OCI-LY7 (cell line): ENCODE measurements at regions not wholly inside any gene's neighbourhood (a gene's known extent, or its start where the extent isn't known, plus 50 kb on each side); places are given as distances from the start of the nearest gene placed in this dataset.

Experiments used
- BruUV-seq: library from RNA; stranded (reverse); fragments of 400-500 nt; replicated peaks from 2 replicates; lab custom pipeline; 2021; lab: Mats Ljungman, UMichigan
- CTCF ChIA-PET: fragments of 300-600 bp; sonication (Branson Sonifier 250); formaldehyde crosslinking; loops from one replicate; lab custom pipeline; 2022; ENCODE audit warnings: antibody characterized with exemption; ENCODE audit not compliant: unreplicated experiment; lab: Charles Lee
- POLR2A ChIA-PET: fragments of 300-600 bp; sonication (Branson Sonifier 250); formaldehyde crosslinking; loops from one replicate; lab custom pipeline; 2022; ENCODE audit warnings: antibody characterized with exemption; lab: Charles Lee
- DNase-seq: peaks from one replicate; pipeline ENCODE4 v3.0.0-alpha.2; 2015; ENCODE audit warnings: low spot score
- H2AFZ ChIP-seq: fragments of 200-600 bp; sonication (generic), shearing (Covaris generic); 2 replicates; pipeline ENCODE4 v1.6.1; 2014; ENCODE audit warnings: mild to moderate bottlenecking, antibody characterized with exemption, low read length, moderate library complexity
- H3K27ac ChIP-seq: fragments of 200-600 bp; sonication (generic); 2 replicates; pipeline ENCODE4 v1.5.1; 2014; ENCODE audit warnings: mixed run types, low read depth, mild to moderate bottlenecking, moderate library complexity, low read length, inconsistent platforms; ENCODE audit not compliant: poor library complexity, severe bottlenecking
- H3K36me3 ChIP-seq: fragments of 200-600 bp; sonication (generic); 2 replicates; pipeline ENCODE4 v1.6.1; 2014; ENCODE audit warnings: mild to moderate bottlenecking, antibody characterized with exemption, low read length, moderate library complexity, mixed read lengths; ENCODE audit not compliant: insufficient read depth
- H3K4me1 ChIP-seq: fragments of 200-600 bp; sonication (generic); 2 replicates; pipeline ENCODE4 v1.5.1; 2014; ENCODE audit warnings: mild to moderate bottlenecking, low read length; ENCODE audit not compliant: insufficient read depth, poor library complexity, severe bottlenecking
- H3K4me2 ChIP-seq: fragments of 200-600 bp; sonication (generic); 2 replicates; pipeline ENCODE4 v1.6.1; 2014; ENCODE audit warnings: mild to moderate bottlenecking, low read length
- H3K4me3 ChIP-seq: fragments of 200-600 bp; sonication (generic); 2 replicates; pipeline ENCODE4 v1.5.1; 2014; ENCODE audit warnings: mild to moderate bottlenecking, low read depth, low read length; ENCODE audit not compliant: poor library complexity, severe bottlenecking
- H3K79me2 ChIP-seq: fragments of 200-600 bp; sonication (generic); 2 replicates; pipeline ENCODE4 v1.6.1; 2016; ENCODE audit warnings: low read depth, mild to moderate bottlenecking, low read length, moderate library complexity, mixed read lengths; ENCODE audit not compliant: insufficient read depth
- H3K9me2 ChIP-seq: fragments of 200-600 bp; sonication (generic); 2 replicates; pipeline ENCODE4 v1.6.1; 2016; ENCODE audit warnings: mild to moderate bottlenecking, low read length, mixed read lengths; ENCODE audit not compliant: insufficient read depth
- H3K9me3 ChIP-seq: fragments of 200-600 bp; sonication (generic); 2 replicates; pipeline ENCODE4 v1.6.1; 2014; ENCODE audit warnings: mild to moderate bottlenecking, mixed run types, low read length, mixed read lengths
- H4K20me1 ChIP-seq: fragments of 200-600 bp; sonication (generic); 2 replicates; pipeline ENCODE4 v1.6.1; 2014; ENCODE audit warnings: mild to moderate bottlenecking, antibody characterized with exemption, low read length, moderate library complexity, mixed read lengths; ENCODE audit not compliant: insufficient read depth
- CTCF ChIP-seq: fragments of 200-600 bp; sonication (generic); conservative IDR thresholded peaks from 2 replicates; pipeline ENCODE4 v1.5.1; 2014; ENCODE audit warnings: mild to moderate bottlenecking, antibody characterized with exemption, low read length, moderate library complexity, mixed read lengths
- EZH2phosphoT487 ChIP-seq: fragments of 200-600 bp; sonication (generic); IDR thresholded peaks from 2 replicates; pipeline ENCODE4 v1.6.1; 2018; ENCODE audit warnings: low read depth, borderline replicate concordance, mild to moderate bottlenecking, mixed run types, antibody characterized with exemption, low read length, moderate library complexity, mixed read lengths
- intact Hi-C: fragments of 100-400 bp; cut with micrococcal nuclease; formaldehyde crosslinking; loops from one replicate; pipeline ENCODE4 v1.10.0; 2022; ENCODE audit not compliant: unreplicated experiment

GRCh38 chr12:94074980-94075629 lies 73.3 kb upstream of the PLXNC1 start:
- ChIA-PET POLR2A (interaction anchor here (0.8 to 0.9 kb wide), 2 partner anchors 13 to 30 kb away, joined by 3 to 11 read pairs; no protein-coding TSS in a partner anchor), CTCF (interaction anchor here (0.6 kb wide), 1 partner anchor 120 kb away, joined by 3 read pairs; no protein-coding TSS in a partner anchor)
- Histone ChIP-seq H3K9me3 (no peaks in the 10 kb centered on the region), H2AFZ (no peak overlapping the region), H3K36me3 (no peaks in the 10 kb centered on the region), H4K20me1 (no peaks in the 10 kb centered on the region), H3K4me1 (no peaks in the 10 kb centered on the region), H3K4me3 (no peak overlapping the region), H3K79me2 (no peaks in the 10 kb centered on the region), H3K9me2 (no peaks in the 10 kb centered on the region), H3K4me2 (no peak overlapping the region), H3K27ac (no peak overlapping the region)
- no TSS peak for BruUV-seq
- intact Hi-C loops, result no loop called here
- TF ChIP-seq EZH2phosphoT487 (no peak), CTCF (peak; percentile 63)
- DNase-seq, result peak; percentile 8

DNA sequence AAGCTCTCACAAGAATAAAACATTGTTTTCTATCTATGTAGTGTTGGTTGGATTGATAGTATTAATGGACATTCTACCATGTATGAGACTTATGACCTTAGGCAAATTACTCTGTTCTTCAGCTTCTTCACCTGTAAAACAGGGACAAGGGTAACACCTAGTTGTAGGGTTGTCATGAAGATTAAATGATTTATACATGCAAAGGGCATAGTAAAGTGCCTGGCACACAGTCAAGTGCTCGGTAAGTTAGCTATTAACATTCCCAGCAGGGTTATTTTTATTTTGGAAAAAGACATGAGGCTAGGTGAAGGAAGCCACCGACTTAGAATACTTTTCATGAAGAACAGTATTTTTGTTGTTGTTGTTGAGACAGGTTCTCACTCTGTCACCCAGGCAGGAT lies 71.2 kb upstream of the PLXNC1 start:
- H3K4me3 ChIP-seq, result no peak overlapping the region
- H3K9me2 ChIP-seq, result no peaks in the 10 kb centered on the region
- ChIA-PET CTCF (no interaction called here), POLR2A (interaction anchor here (0.6 kb wide), 1 partner anchor 19 kb away, joined by 4 read pairs; no protein-coding TSS in a partner anchor)
- H2AFZ ChIP-seq, result no peak overlapping the region
- no peak for TF ChIP-seq EZH2phosphoT487
- no peak overlapping the region for H3K27ac ChIP-seq
- H3K36me3 ChIP-seq, result no peaks in the 10 kb centered on the region
- DNase-seq, result no peak
- intact Hi-C loops, result no loop called here
- H3K4me2 ChIP-seq, result no peak overlapping the region
- H3K4me1 ChIP-seq, result no peaks in the 10 kb centered on the region
- H3K79me2 ChIP-seq, result no peaks in the 10 kb centered on the region
- no TSS peak for BruUV-seq
- no peaks in the 10 kb centered on the region for H4K20me1 ChIP-seq
- no peaks in the 10 kb centered on the region for H3K9me3 ChIP-seq

GRCh38 chr12:94078138-94078723 lies 70.1 kb upstream of the PLXNC1 start:
- BruUV-seq, result no TSS peak
- intact Hi-C loops, result no loop called here
- POLR2A ChIA-PET, result interaction anchor here (0.6 kb wide), 1 partner anchor 769 kb away, joined by 3 read pairs; no protein-coding TSS in a partner anchor

More at GRCh38 chr12:94078138-94078723, 70.1 kb upstream of the PLXNC1 start:
- TF ChIP-seq EZH2phosphoT487 (no peak), CTCF (no peak)
- Histone ChIP-seq H3K9me3 (no peaks in the 10 kb centered on the region), H2AFZ (no peak overlapping the region), H3K4me1 (no peaks in the 10 kb centered on the region), H4K20me1 (no peaks in the 10 kb centered on the region), H3K4me2 (no peak overlapping the region), H3K27ac (no peak overlapping the region), H3K36me3 (no peaks in the 10 kb centered on the region), H3K79me2 (no peaks in the 10 kb centered on the region), H3K9me2 (no peaks in the 10 kb centered on the region), H3K4me3 (no peak overlapping the region)
- CTCF ChIA-PET, result no interaction called here
- DNase-seq, result no peak
